ENCODE measurements at regions not wholly inside any gene's neighbourhood (a gene's known extent, or its start where the extent isn't known, plus 50 kb on each side); places are given as distances from the start of the nearest gene placed in this dataset.
"Not testable (repeated sequence)": the region's sequence is repeated elsewhere in the genome, so short reads cannot be mapped to it uniquely, and the experiment has no call there.

- peaks cover 72% of the 10 kb centered on the region for H3K4me1 Mint-ChIP-seq (ENCODE audit: low read depth)
- no peaks in the 10 kb centered on the region for H3K9me3 Mint-ChIP-seq
- H3K27ac Mint-ChIP-seq: peak overlapping the region; percentile 73
- H3K4me3 Mint-ChIP-seq: peak overlapping the region; percentile 53
- no peak for DNase-seq
- no peaks in the 10 kb centered on the region for H3K36me3 Mint-ChIP-seq (ENCODE audit: low read depth)
- no peaks in the 10 kb centered on the region for H3K27me3 Mint-ChIP-seq
Measured at GRCh38 chr20:53866794-53867740, 203.3 kb downstream of the BCAS1 start.

- H3K9me3 Mint-ChIP-seq: no peaks in the 10 kb centered on the region
- H3K36me3 Mint-ChIP-seq (ENCODE audit: low read depth): no peaks in the 10 kb centered on the region
- DNase-seq: no peak
- peak overlapping the region; percentile 53 for H3K4me3 Mint-ChIP-seq
- H3K27ac Mint-ChIP-seq: peak overlapping the region; percentile 78
- H3K4me1 Mint-ChIP-seq (ENCODE audit: low read depth): peaks cover 64% of the 10 kb centered on the region
- H3K27me3 Mint-ChIP-seq: no peaks in the 10 kb centered on the region
Measured at GRCh38 chr20:53865901-53866793, 204.2 kb downstream of the BCAS1 start.

- H3K27me3 Mint-ChIP-seq; H3K36me3 Mint-ChIP-seq (ENCODE audit: low read depth); DNase-seq; H3K9me3 Mint-ChIP-seq: not testable (repeated sequence)
- peak overlapping the region; percentile 53 for H3K4me3 Mint-ChIP-seq
- H3K4me1 Mint-ChIP-seq (ENCODE audit: low read depth): peaks cover 56% of the 10 kb centered on the region
- peak overlapping the region; percentile 78 for H3K27ac Mint-ChIP-seq
Measured at GRCh38 chr20:53864765-53865683, 205.4 kb downstream of the BCAS1 start.

GRCh38 chr20:53863923-53864641, 206.3 kb downstream of the BCAS1 start:
- not testable (repeated sequence) for DNase-seq; H3K4me3 Mint-ChIP-seq; H3K9me3 Mint-ChIP-seq; H3K36me3 Mint-ChIP-seq (ENCODE audit: low read depth); H3K27ac Mint-ChIP-seq; H3K27me3 Mint-ChIP-seq
- peaks cover 48% of the 10 kb centered on the region for H3K4me1 Mint-ChIP-seq (ENCODE audit: low read depth)

- H3K4me1 Mint-ChIP-seq (ENCODE audit: low read depth): peaks cover 48% of the 10 kb centered on the region
- DNase-seq; H3K27me3 Mint-ChIP-seq; H3K27ac Mint-ChIP-seq; H3K9me3 Mint-ChIP-seq; H3K36me3 Mint-ChIP-seq (ENCODE audit: low read depth); H3K4me3 Mint-ChIP-seq: not testable (repeated sequence)
Measured at GRCh38 chr20:53863535-53863922, 206.9 kb downstream of the BCAS1 start.

- H3K4me3 Mint-ChIP-seq; H3K9me3 Mint-ChIP-seq; H3K36me3 Mint-ChIP-seq (ENCODE audit: low read depth); H3K27me3 Mint-ChIP-seq; DNase-seq; H3K27ac Mint-ChIP-seq: not testable (repeated sequence)
- peaks cover 47% of the 10 kb centered on the region for H3K4me1 Mint-ChIP-seq (ENCODE audit: low read depth)
Measured at GRCh38 chr20:53863039-53863438, 207.4 kb downstream of the BCAS1 start.

GRCh38 chr20:53862490-53862889, 207.9 kb downstream of the BCAS1 start:
- not testable (repeated sequence) for H3K27me3 Mint-ChIP-seq; DNase-seq; H3K4me3 Mint-ChIP-seq; H3K36me3 Mint-ChIP-seq (ENCODE audit: low read depth); H3K27ac Mint-ChIP-seq; H3K9me3 Mint-ChIP-seq
- H3K4me1 Mint-ChIP-seq (ENCODE audit: low read depth): peaks cover 47% of the 10 kb centered on the region

- not testable (repeated sequence) for H3K27me3 Mint-ChIP-seq; DNase-seq; H3K9me3 Mint-ChIP-seq; H3K36me3 Mint-ChIP-seq (ENCODE audit: low read depth); H3K4me3 Mint-ChIP-seq; H3K27ac Mint-ChIP-seq
- H3K4me1 Mint-ChIP-seq (ENCODE audit: low read depth): peaks cover 47% of the 10 kb centered on the region
Measured at GRCh38 chr20:53862136-53862397, 208.3 kb downstream of the BCAS1 start.

GRCh38 chr20:53859684-53860083, 210.7 kb downstream of the BCAS1 start:
- no peaks in the 10 kb centered on the region for H3K36me3 Mint-ChIP-seq (ENCODE audit: low read depth)
- no peak overlapping the region for H3K4me3 Mint-ChIP-seq
- H3K27me3 Mint-ChIP-seq: no peaks in the 10 kb centered on the region
- H3K27ac Mint-ChIP-seq: no peak overlapping the region
- H3K9me3 Mint-ChIP-seq: no peaks in the 10 kb centered on the region
- peaks cover 41% of the 10 kb centered on the region for H3K4me1 Mint-ChIP-seq (ENCODE audit: low read depth)
- DNase-seq: no peak

- not testable (repeated sequence) for DNase-seq; H3K27me3 Mint-ChIP-seq; H3K9me3 Mint-ChIP-seq; H3K27ac Mint-ChIP-seq; H3K4me3 Mint-ChIP-seq; H3K36me3 Mint-ChIP-seq (ENCODE audit: low read depth)
- peaks cover 41% of the 10 kb centered on the region for H3K4me1 Mint-ChIP-seq (ENCODE audit: low read depth)
Measured at GRCh38 chr20:53859009-53859408, 211.4 kb downstream of the BCAS1 start.

- not testable (repeated sequence) for H3K4me3 Mint-ChIP-seq; H3K9me3 Mint-ChIP-seq; H3K27ac Mint-ChIP-seq; H3K36me3 Mint-ChIP-seq (ENCODE audit: low read depth); DNase-seq; H3K27me3 Mint-ChIP-seq
- peaks cover 36% of the 10 kb centered on the region for H3K4me1 Mint-ChIP-seq (ENCODE audit: low read depth)
Measured at GRCh38 chr20:53858516-53858915, 211.9 kb downstream of the BCAS1 start.

GRCh38 chr20:53857723-53858236, 212.6 kb downstream of the BCAS1 start:
- Mint-ChIP-seq H3K36me3 (ENCODE audit: low read depth) (no peaks in the 10 kb centered on the region), H3K27ac (peak overlapping the region; percentile 1), H3K4me1 (ENCODE audit: low read depth) (peaks cover 30% of the 10 kb centered on the region)

GRCh38 chr20:53856300-53857295, 213.8 kb downstream of the BCAS1 start:
- no peaks in the 10 kb centered on the region for H3K36me3 Mint-ChIP-seq (ENCODE audit: low read depth)
- H3K4me1 Mint-ChIP-seq (ENCODE audit: low read depth): peaks cover 33% of the 10 kb centered on the region
- H3K4me3 Mint-ChIP-seq: no peak overlapping the region
- no peak overlapping the region for H3K27ac Mint-ChIP-seq
- DNase-seq: no peak
- no peaks in the 10 kb centered on the region for H3K27me3 Mint-ChIP-seq
- H3K9me3 Mint-ChIP-seq: no peaks in the 10 kb centered on the region

More at GRCh38 chr20:53857723-53858236, 212.6 kb downstream of the BCAS1 start:
- H3K9me3 Mint-ChIP-seq: no peaks in the 10 kb centered on the region
- no peaks in the 10 kb centered on the region for H3K27me3 Mint-ChIP-seq
- DNase-seq: no peak
- no peak overlapping the region for H3K4me3 Mint-ChIP-seq

Data from activated T-cell treated with anti-CD3 and anti-CD28 coated beads, Interleukin-2, amount 50 U/mL, for 24 hours (primary cell).